ES-I3 (cell line): ENCODE measurements at regions not wholly inside any gene's neighbourhood (a gene's known extent, or its start where the extent isn't known, plus 50 kb on each side); places are given as distances from the start of the nearest gene placed in this dataset.
"Not testable (repeated sequence)": the region's sequence is repeated elsewhere in the genome, so short reads cannot be mapped to it uniquely, and the experiment has no call there.

Source experiments
- H3K36me3 ChIP-seq: 2 replicates; pipeline ENCODE4 v1.6.1; 2013; ENCODE audit warnings: mild to moderate bottlenecking, low read length, control low read depth, moderate library complexity; ENCODE audit not compliant: insufficient read depth
- H3K4me1 ChIP-seq: 2 replicates; pipeline ENCODE4 v1.6.1; 2013; ENCODE audit warnings: mild to moderate bottlenecking, control low read depth, low read length; ENCODE audit not compliant: insufficient read depth
- H3K9ac ChIP-seq: 2 replicates; pipeline ENCODE4 v1.6.1; 2013; ENCODE audit warnings: low read depth, mild to moderate bottlenecking, low read length, moderate library complexity
- H3K9me3 ChIP-seq: 2 replicates; pipeline ENCODE4 v1.6.1; 2013; ENCODE audit warnings: mild to moderate bottlenecking, low read length, moderate library complexity; ENCODE audit not compliant: control insufficient read depth, insufficient read depth

GRCh38 chr5:158054223-158055110 lies 195.5 kb upstream of the CLINT1 start:
- no peaks in the 10 kb centered on the region for H3K9me3 ChIP-seq
- no peak overlapping the region for H3K9ac ChIP-seq

DNA sequence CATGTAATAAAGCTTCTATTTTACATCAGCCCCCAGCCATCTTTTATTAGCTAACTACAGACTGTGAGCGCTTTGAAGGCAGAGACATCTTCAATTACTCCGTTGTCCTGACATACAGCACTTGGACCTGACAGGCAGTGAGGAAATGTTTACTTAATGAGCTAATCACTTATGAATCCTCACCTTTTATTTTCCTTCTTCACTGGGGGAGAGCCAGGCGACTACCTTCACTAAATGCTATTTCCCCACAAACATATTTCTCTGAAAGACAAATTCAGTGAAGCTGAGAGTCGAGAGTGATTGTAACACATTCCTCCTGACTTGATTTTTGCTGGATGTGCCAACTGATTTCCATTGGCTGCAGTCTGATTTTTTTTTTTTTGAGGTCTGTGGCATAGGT lies 192.1 kb upstream of the CLINT1 start:
- H3K4me1 ChIP-seq, result no peaks in the 10 kb centered on the region; the same call in 1 of the 2 replicates
- no peaks in the 10 kb centered on the region for H3K9me3 ChIP-seq
- no peak overlapping the region for H3K9ac ChIP-seq
- H3K36me3 ChIP-seq, result no peaks in the 10 kb centered on the region

More at GRCh38 chr5:158054223-158055110, 195.5 kb upstream of the CLINT1 start:
- Histone ChIP-seq H3K4me1 (peaks cover 14% of the 10 kb centered on the region), H3K36me3 (no peaks in the 10 kb centered on the region; the same call in 1 of the 2 replicates)

- no peaks in the 10 kb centered on the region; the same call in 1 of the 2 replicates for H3K4me1 ChIP-seq
- no peaks in the 10 kb centered on the region for H3K9me3 ChIP-seq
Measured at GRCh38 chr5:158050421-158050820, 191.5 kb upstream of the CLINT1 start.

DNA sequence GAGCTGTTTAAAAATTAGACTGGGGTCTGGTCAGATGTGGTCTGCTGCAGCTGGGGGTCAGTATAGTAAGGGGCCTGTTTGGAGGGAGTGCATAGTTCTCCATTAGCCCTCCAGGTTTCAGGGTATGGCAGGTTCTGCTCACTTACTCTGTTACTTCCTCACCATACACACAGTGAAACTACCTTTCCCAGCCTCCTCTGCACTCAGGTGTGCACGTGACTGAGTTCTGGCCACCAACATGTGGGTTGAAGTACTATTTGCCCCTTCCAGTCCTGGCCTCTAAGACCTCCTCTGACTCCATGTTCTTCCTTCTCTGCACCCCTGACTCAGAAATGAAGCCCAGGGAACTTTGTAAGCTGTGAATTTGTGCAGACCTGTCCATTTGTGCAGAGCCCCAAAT lies 190.5 kb upstream of the CLINT1 start:
- Histone ChIP-seq H3K36me3 (no peaks in the 10 kb centered on the region), H3K4me1 (no peaks in the 10 kb centered on the region; the same call in 1 of the 2 replicates), H3K9ac (no peak overlapping the region), H3K9me3 (no peaks in the 10 kb centered on the region)

More at GRCh38 chr5:158050421-158050820, 191.5 kb upstream of the CLINT1 start:
- no peak overlapping the region for H3K9ac ChIP-seq
- no peaks in the 10 kb centered on the region for H3K36me3 ChIP-seq

- H3K9ac ChIP-seq, result no peak overlapping the region
- H3K4me1 ChIP-seq, result no peaks in the 10 kb centered on the region
- H3K9me3 ChIP-seq, result no peaks in the 10 kb centered on the region
- no peaks in the 10 kb centered on the region for H3K36me3 ChIP-seq
Measured at GRCh38 chr5:158045696-158046095, 186.8 kb upstream of the CLINT1 start.

DNA sequence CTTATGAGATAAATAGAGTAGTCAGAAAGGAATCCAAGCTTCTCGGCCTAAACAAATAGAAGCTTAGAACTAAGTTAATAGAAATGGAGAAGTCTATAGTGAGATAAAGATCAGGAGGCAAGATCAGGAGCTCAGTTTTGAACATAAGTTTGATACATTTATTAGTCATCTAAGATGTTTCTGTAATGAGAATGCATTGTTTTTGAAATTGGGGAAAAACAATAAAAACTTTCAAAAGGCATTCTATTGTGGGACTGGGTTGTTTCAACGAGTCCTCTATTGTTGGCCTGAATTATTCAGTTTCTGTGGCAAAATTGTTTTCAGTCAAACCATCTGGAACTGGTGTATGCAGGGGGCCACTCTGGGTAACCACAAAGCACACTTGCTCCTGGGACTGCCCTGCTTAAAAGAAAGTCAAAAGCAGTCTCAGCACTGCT lies 181.0 kb upstream of the CLINT1 start:
- H3K36me3 ChIP-seq, result no peaks in the 10 kb centered on the region
- H3K9me3 ChIP-seq, result peaks cover 3% of the 10 kb centered on the region; the same call in 1 of the 2 replicates
- no peaks in the 10 kb centered on the region for H3K4me1 ChIP-seq
- no peak overlapping the region for H3K9ac ChIP-seq

- Histone ChIP-seq H3K9me3 (peaks cover 8% of the 10 kb centered on the region), H3K4me1 (no peaks in the 10 kb centered on the region), H3K36me3 (no peaks in the 10 kb centered on the region), H3K9ac (no peak overlapping the region)
Measured at GRCh38 chr5:158039441-158039840, 180.5 kb upstream of the CLINT1 start.

GRCh38 chr5:158036983-158037595 lies 178.1 kb upstream of the CLINT1 start:
- not testable (repeated sequence) for H3K4me1 ChIP-seq, H3K9ac ChIP-seq, H3K36me3 ChIP-seq
- H3K9me3 ChIP-seq, result peaks cover 15% of the 10 kb centered on the region

DNA sequence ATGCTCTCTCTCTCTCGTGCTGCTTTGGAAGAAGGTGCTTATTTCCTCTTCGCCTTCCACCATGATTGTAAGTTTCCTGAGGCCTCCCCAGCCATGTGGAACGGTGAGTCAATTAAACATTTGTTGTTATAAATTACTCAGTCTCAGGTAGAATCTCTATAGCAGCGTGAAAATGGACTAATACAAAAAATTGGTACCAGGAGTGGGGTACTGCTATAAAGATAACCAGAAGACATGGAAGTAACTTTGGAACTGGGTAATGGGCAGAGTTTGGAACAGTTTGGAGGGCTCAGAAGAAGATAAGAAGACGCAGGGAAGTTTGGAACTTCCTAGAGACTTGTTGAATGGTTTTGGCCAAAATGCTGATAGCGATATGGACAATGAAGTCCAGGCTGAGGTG lies 175.6 kb upstream of the CLINT1 start:
- not testable (repeated sequence) for H3K4me1 ChIP-seq, H3K36me3 ChIP-seq, H3K9ac ChIP-seq
- peaks cover 15% of the 10 kb centered on the region for H3K9me3 ChIP-seq

DNA sequence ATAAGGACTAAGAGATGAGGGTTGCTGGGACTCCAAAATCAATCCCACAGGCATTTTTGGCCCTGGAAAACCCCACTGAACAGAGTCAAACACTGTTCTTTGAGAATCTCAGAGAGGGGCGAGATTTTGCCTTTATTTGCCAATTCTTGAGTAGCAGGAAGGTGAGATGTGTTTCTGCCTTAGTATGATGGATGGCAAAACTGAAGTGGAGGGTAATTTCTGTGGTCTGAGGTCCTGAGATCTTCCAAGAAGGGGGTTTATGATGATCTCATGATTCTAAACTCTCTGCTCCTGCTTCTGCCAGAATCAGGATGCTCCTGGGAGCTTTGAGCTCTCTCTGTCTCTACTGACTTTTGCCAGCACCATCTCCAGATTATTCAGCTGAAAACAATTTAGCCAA lies 174.8 kb upstream of the CLINT1 start:
- no peaks in the 10 kb centered on the region for H3K36me3 ChIP-seq
- H3K9ac ChIP-seq, result no peak overlapping the region
- H3K4me1 ChIP-seq, result no peaks in the 10 kb centered on the region
- H3K9me3 ChIP-seq, result peaks cover 15% of the 10 kb centered on the region

DNA sequence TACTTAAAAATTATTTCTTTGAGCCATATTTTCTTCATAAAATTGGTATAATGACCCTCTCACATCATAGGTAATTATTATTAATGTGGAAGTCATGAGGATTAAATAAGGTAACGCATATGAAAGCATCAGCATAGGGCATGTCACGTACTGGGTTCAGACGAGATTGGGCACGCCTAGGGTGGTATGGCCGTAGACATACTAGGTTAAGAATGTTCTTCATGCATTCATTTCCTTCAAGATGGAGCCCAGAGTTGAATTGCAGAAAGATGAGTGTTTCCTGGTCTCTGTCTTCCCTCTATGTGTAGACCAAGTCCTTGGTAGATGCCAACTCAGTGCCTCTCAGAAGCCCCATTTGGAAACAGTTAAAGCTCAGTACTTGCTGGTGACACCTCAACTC lies 174.1 kb upstream of the CLINT1 start:
- H3K9me3 ChIP-seq, result peaks cover 15% of the 10 kb centered on the region
- peaks cover 3% of the 10 kb centered on the region; the same call in 1 of the 2 replicates for H3K4me1 ChIP-seq

DNA sequence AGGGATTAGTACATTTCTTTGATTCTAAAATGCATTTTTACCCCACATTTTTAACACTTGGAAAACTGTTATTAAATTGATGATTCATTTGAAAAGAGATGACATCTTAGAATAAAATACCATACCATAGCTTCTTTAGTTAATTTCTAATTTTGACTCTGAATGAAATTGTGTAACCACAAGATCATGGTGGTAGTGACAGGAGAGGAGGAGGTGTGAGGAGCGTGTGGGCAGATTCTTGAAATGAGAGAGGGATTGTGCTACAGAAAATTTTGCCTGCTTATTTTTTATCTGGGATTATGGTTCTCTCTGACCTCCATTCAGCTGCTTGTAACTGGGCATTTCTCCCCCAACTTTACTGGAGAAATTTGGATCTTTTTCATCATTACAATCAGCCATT lies 173.3 kb upstream of the CLINT1 start:
- Histone ChIP-seq H3K36me3 (no peaks in the 10 kb centered on the region), H3K4me1 (peaks cover 6% of the 10 kb centered on the region; the same call in 1 of the 2 replicates), H3K9ac (no peak overlapping the region), H3K9me3 (peaks cover 15% of the 10 kb centered on the region)

More for the DNA sequence above, 174.1 kb upstream of the CLINT1 start:
- H3K9ac ChIP-seq, result no peak overlapping the region
- no peaks in the 10 kb centered on the region for H3K36me3 ChIP-seq

- Histone ChIP-seq H3K9ac (no peak overlapping the region), H3K9me3 (no peaks in the 10 kb centered on the region; the same call in 1 of the 2 replicates), H3K4me1 (peaks cover 6% of the 10 kb centered on the region; the same call in 1 of the 2 replicates), H3K36me3 (no peaks in the 10 kb centered on the region)
Measured at GRCh38 chr5:158027806-158028775, 169.1 kb upstream of the CLINT1 start.
